ENCODE measurements at regions not wholly inside any gene's neighbourhood (a gene's known extent, or its start where the extent isn't known, plus 50 kb on each side); places are given as distances from the start of the nearest gene placed in this dataset.

- TF ChIP-seq CTCF (IDR thresholded peaks at IDR 0.05) (no peak), POLR2AphosphoS5 (IDR thresholded peaks at IDR 0.05) (no peak), POLR2A (IDR thresholded peaks at IDR 0.05) (no peak)
These were observed 605.9 kb downstream of the NPHP4 start for GRCh38 chr1:5386371-5386770.

Measured in prostate gland (tissue), 2 donors.